ENCODE measurements at regions not wholly inside any gene's neighbourhood (a gene's known extent, or its start where the extent isn't known, plus 50 kb on each side); places are given as distances from the start of the nearest gene placed in this dataset.

DNA sequence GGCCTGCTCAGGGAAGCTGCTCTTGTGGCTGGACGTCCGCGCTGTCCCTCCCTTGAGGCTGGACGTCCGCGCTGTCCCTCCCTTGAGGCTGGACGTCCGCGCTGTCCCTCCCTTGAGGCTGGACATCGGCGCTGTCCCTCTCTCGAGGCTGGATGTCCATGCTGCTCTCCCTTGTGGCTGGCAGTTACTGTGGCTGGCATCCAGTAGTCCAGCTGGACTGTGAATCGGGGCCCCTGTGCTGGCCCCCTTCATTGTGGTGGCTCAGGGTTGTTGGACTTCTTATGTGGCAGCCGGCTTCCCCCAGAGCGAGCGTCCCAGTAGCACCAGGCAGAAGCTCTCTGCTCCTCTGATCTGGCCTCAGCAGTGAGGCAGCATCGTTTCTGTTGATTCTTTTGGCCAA is 141.5 kb downstream of the IRF8 start:
- no peaks in the 10 kb centered on the region for H3K9me3 ChIP-seq (ENCODE audit: insufficient read depth, low read depth)
- no peak for DNase-seq
- H3K4me3 ChIP-seq: no peak overlapping the region
- no peaks in the 10 kb centered on the region for H3K36me3 ChIP-seq (ENCODE audit: low read depth)
- H3K27ac ChIP-seq: no peak overlapping the region
- no peaks in the 10 kb centered on the region for H4K20me1 ChIP-seq (ENCODE audit: insufficient read depth)
- no peak for TF ChIP-seq CTCF (conservative IDR thresholded peaks at IDR 0.05)
- TF ChIP-seq EZH2 (IDR thresholded peaks at IDR 0.05; ENCODE audit: low read depth): no peak
- BruUV-seq (replicated peaks): no TSS peak
- POLR2A ChIA-PET (ENCODE audit: unreplicated experiment): no interaction called here
- H3K9me2 ChIP-seq (ENCODE audit: insufficient read depth): no peaks in the 10 kb centered on the region
- H3F3A ChIP-seq (ENCODE audit: insufficient read depth, low read depth): no peaks in the 10 kb centered on the region
- no peaks in the 10 kb centered on the region for H3K4me1 ChIP-seq (replicated peaks; ENCODE audit: insufficient read depth)
- no peaks in the 10 kb centered on the region for H3K79me2 ChIP-seq (ENCODE audit: low read depth)
- no peak overlapping the region for H2AFZ ChIP-seq
- peaks cover 88% of the 10 kb centered on the region for H3K27me3 ChIP-seq (ENCODE audit: insufficient read depth, low read depth)
- intact Hi-C loops (cut with micrococcal nuclease; ENCODE audit: unreplicated experiment): no loop called here
- CTCF ChIA-PET: no interaction called here
- H3K4me2 ChIP-seq: no peak overlapping the region

GRCh38 chr16:86041215-86041614 is 142.3 kb downstream of the IRF8 start:
- no TSS peak for BruUV-seq (replicated peaks)
- H3K4me2 ChIP-seq: no peak overlapping the region
- CTCF ChIA-PET: no interaction called here

DNA sequence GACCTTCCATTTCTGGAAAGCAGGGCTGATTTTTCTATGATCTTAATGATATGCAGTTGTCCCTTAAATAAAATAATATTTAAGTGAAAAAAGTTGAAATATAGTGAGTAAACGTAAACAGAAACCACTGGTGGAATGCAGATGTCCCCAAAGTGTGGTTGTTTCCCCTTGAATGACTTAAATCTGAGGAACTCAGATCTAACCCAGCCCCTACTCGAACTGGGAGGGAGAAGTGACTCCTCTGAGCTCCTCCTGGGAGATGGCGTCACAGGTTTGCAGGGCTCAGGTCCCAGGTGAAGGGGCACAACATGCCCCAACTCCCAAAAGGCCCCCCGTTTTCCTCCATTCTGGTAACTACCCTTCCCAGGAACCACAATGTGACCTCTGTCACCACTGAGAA is 142.8 kb downstream of the IRF8 start:
- Histone ChIP-seq H3K27me3 (ENCODE audit: insufficient read depth, low read depth) (peaks cover 86% of the 10 kb centered on the region), H3K9me2 (ENCODE audit: insufficient read depth) (no peaks in the 10 kb centered on the region), H3K9me3 (ENCODE audit: insufficient read depth, low read depth) (no peaks in the 10 kb centered on the region), H3K36me3 (ENCODE audit: low read depth) (no peaks in the 10 kb centered on the region), H3K4me2 (no peak overlapping the region), H4K20me1 (ENCODE audit: insufficient read depth) (no peaks in the 10 kb centered on the region), H3K27ac (no peak overlapping the region), H3F3A (ENCODE audit: insufficient read depth, low read depth) (no peaks in the 10 kb centered on the region), H3K4me1 (replicated peaks; ENCODE audit: insufficient read depth) (no peaks in the 10 kb centered on the region), H3K4me3 (no peak overlapping the region), H2AFZ (no peak overlapping the region), H3K79me2 (ENCODE audit: low read depth) (no peaks in the 10 kb centered on the region)
- POLR2A ChIA-PET (ENCODE audit: unreplicated experiment): no interaction called here
- no peak for DNase-seq
- TF ChIP-seq CTCF (conservative IDR thresholded peaks at IDR 0.05) (no peak), EZH2 (IDR thresholded peaks at IDR 0.05; ENCODE audit: low read depth) (no peak)
- intact Hi-C loops (cut with micrococcal nuclease; ENCODE audit: unreplicated experiment): no loop called here
- CTCF ChIA-PET: no interaction called here
- BruUV-seq (replicated peaks): no TSS peak

More at GRCh38 chr16:86041215-86041614, 142.3 kb downstream of the IRF8 start:
- no peak for DNase-seq
- Histone ChIP-seq H3F3A (ENCODE audit: insufficient read depth, low read depth) (no peaks in the 10 kb centered on the region), H2AFZ (no peak overlapping the region), H3K4me3 (no peak overlapping the region), H3K79me2 (ENCODE audit: low read depth) (no peaks in the 10 kb centered on the region), H3K4me1 (replicated peaks; ENCODE audit: insufficient read depth) (no peaks in the 10 kb centered on the region), H3K36me3 (ENCODE audit: low read depth) (no peaks in the 10 kb centered on the region), H3K27me3 (ENCODE audit: insufficient read depth, low read depth) (peaks cover 85% of the 10 kb centered on the region), H4K20me1 (ENCODE audit: insufficient read depth) (no peaks in the 10 kb centered on the region), H3K9me2 (ENCODE audit: insufficient read depth) (no peaks in the 10 kb centered on the region), H3K27ac (no peak overlapping the region), H3K9me3 (ENCODE audit: insufficient read depth, low read depth) (no peaks in the 10 kb centered on the region)
- TF ChIP-seq EZH2 (IDR thresholded peaks at IDR 0.05; ENCODE audit: low read depth) (no peak), CTCF (conservative IDR thresholded peaks at IDR 0.05) (no peak)
- POLR2A ChIA-PET (ENCODE audit: unreplicated experiment): no interaction called here
- intact Hi-C loops (cut with micrococcal nuclease; ENCODE audit: unreplicated experiment): no loop called here

All from PC-9 (cell line).